ENCODE measurements at regions not wholly inside any gene's neighbourhood (a gene's known extent, or its start where the extent isn't known, plus 50 kb on each side); places are given as distances from the start of the nearest gene placed in this dataset.
A peak's percentile ranks its signal among the peaks of the same experiment; 100 is the strongest.

- TF ChIP-seq U2AF2 (IDR thresholded peaks at IDR 0.05; ENCODE audit: low read depth, low read length) (no peak), ZNF850 (CRISPR knock-in tag; conservative IDR thresholded peaks at IDR 0.05) (no peak), ZNF777 (CRISPR knock-in tag; IDR thresholded peaks at IDR 0.05) (no peak), ZZZ3 (CRISPR knock-in tag; IDR thresholded peaks at IDR 0.05; ENCODE audit: borderline replicate concordance) (no peak), FOXK2 (IDR thresholded peaks at IDR 0.05) (no peak), ZNF543 (CRISPR knock-in tag; IDR thresholded peaks at IDR 0.05) (peak; percentile 36; the same call in 1 of the 2 replicates), ZNF773 (CRISPR knock-in tag; IDR thresholded peaks at IDR 0.05; ENCODE audit: borderline replicate concordance) (no peak), HNRNPUL1 (IDR thresholded peaks at IDR 0.05; ENCODE audit: low read depth, low read length) (no peak), ZNF800 (CRISPR knock-in tag; IDR thresholded peaks at IDR 0.05) (no peak), ZNF556 (CRISPR knock-in tag; IDR thresholded peaks at IDR 0.05; ENCODE audit: borderline replicate concordance) (peak; percentile 78; the same call in 1 of the 2 replicates), TBP (CRISPR knock-in tag; IDR thresholded peaks at IDR 0.05) (no peak), ZNF160 (CRISPR knock-in tag; IDR thresholded peaks at IDR 0.05) (no peak), ZNF761 (CRISPR knock-in tag; conservative IDR thresholded peaks at IDR 0.05) (0 out of 2 replicates have a peak, but pooled peaks have one; percentile 29), NR2F2 (IDR thresholded peaks at IDR 0.05; ENCODE audit: borderline replicate concordance, low read depth) (no peak), CENPBD1 (CRISPR knock-in tag; IDR thresholded peaks at IDR 0.05; ENCODE audit: borderline replicate concordance, low read depth) (no peak), DRAP1 (CRISPR knock-in tag; IDR thresholded peaks at IDR 0.05) (0 out of 2 replicates have a peak, but pooled peaks have one; percentile 51), GMEB2 (CRISPR knock-in tag; IDR thresholded peaks at IDR 0.05; ENCODE audit: low read depth) (no peak), ZGPAT (CRISPR knock-in tag; IDR thresholded peaks at IDR 0.05) (peak; percentile 65), NFRKB (IDR thresholded peaks at IDR 0.05) (no peak), CENPT (CRISPR knock-in tag; IDR thresholded peaks at IDR 0.05; ENCODE audit: low read depth) (no peak), ZNF629 (CRISPR knock-in tag; conservative IDR thresholded peaks at IDR 0.05) (no peak), SATB2 (CRISPR knock-in tag; IDR thresholded peaks at IDR 0.05) (no peak), CSRNP1 (CRISPR knock-in tag; IDR thresholded peaks at IDR 0.05) (no peak), ESRRA (CRISPR knock-in tag; IDR thresholded peaks at IDR 0.05; ENCODE audit: low read depth) (peak; percentile 35; the same call in 1 of the 2 replicates), ISX (CRISPR knock-in tag; conservative IDR thresholded peaks at IDR 0.05) (no peak)
These were observed 226.1 kb upstream of the DIO3 start (continued) for GRCh38 chr14:101335061-101335661.
